Activated naive CD8-positive, alpha-beta T cell (primary cell): ENCODE measurements at regions not wholly inside any gene's neighbourhood (a gene's known extent, or its start where the extent isn't known, plus 50 kb on each side); places are given as distances from the start of the nearest gene placed in this dataset.
"Not testable (repeated sequence)": the region's sequence is repeated elsewhere in the genome, so short reads cannot be mapped to it uniquely, and the experiment has no call there.

Source experiments
- H3K27ac Mint-ChIP-seq: one replicate; pipeline ENCODE4 v1.8.0; 2021; ENCODE audit warnings: mixed read lengths
- H3K27me3 Mint-ChIP-seq: one replicate; pipeline ENCODE4 v1.8.0; 2021; ENCODE audit warnings: mixed read lengths
- H3K36me3 Mint-ChIP-seq: one replicate; pipeline ENCODE4 v1.8.0; 2021; ENCODE audit warnings: mixed read lengths
- H3K4me1 Mint-ChIP-seq: one replicate; pipeline ENCODE4 v1.8.0; 2021; ENCODE audit warnings: low read depth, mixed read lengths
- H3K4me3 Mint-ChIP-seq: one replicate; pipeline ENCODE4 v1.8.0; 2021; ENCODE audit warnings: mild to moderate bottlenecking, mixed read lengths
- H3K9me3 Mint-ChIP-seq: one replicate; pipeline ENCODE4 v1.8.0; 2021; ENCODE audit warnings: low read depth, mixed read lengths

DNA sequence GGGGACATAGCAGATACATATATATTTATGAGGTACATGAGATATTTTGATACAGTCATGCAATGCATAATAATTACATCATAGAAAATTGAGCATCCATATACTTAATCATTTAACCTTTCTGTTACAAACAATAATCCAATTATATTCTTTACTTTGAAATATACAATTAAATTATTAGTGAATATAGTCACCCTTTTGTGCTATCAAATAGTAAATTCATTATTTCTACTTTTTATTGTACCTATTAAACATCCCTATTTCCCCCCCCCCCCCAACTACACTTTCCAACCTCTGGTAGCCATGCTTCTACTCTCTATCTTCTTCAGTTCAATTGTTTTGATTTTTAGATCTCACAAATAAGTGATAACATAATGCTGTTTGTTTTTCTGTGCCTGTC lies 719.1 kb downstream of the ZBBX start:
- no peak overlapping the region for H3K4me3 Mint-ChIP-seq
- no peaks in the 10 kb centered on the region for H3K27me3 Mint-ChIP-seq
- H3K36me3 Mint-ChIP-seq = no peaks in the 10 kb centered on the region
- no peaks in the 10 kb centered on the region for H3K4me1 Mint-ChIP-seq
- no peak overlapping the region for H3K27ac Mint-ChIP-seq
- H3K9me3 Mint-ChIP-seq = peaks cover 32% of the 10 kb centered on the region

DNA sequence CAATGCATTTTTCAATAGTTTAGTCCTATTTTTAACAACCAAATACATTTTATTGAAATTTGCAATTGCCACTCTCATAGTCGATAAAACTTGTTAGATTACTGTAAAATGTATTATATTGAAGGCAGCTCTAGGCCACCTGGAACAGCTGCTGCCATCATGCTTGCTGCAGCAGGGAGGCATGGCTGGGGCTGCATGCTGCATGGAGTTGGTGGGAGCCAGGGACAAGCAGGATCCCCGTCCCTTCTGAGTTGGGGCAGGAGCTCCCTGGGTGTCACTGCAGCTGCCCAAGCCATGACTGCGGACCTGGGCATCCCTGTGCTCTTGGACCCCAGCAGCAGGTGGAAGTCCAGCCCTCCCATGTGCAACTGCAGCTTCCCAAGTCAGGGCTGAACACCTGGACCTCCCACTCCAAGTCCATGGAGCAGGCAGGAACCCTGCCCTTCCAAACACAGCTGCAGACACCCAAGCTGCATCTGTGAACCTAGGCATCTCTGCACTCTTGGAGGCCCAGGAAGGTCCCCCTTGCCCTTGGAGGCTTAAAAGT lies 742.0 kb downstream of the ZBBX start:
- Mint-ChIP-seq H3K4me3 (no peak overlapping the region), H3K27ac (no peak overlapping the region), H3K36me3 (no peaks in the 10 kb centered on the region), H3K4me1 (no peaks in the 10 kb centered on the region), H3K27me3 (no peaks in the 10 kb centered on the region), H3K9me3 (peaks cover 10% of the 10 kb centered on the region)

DNA sequence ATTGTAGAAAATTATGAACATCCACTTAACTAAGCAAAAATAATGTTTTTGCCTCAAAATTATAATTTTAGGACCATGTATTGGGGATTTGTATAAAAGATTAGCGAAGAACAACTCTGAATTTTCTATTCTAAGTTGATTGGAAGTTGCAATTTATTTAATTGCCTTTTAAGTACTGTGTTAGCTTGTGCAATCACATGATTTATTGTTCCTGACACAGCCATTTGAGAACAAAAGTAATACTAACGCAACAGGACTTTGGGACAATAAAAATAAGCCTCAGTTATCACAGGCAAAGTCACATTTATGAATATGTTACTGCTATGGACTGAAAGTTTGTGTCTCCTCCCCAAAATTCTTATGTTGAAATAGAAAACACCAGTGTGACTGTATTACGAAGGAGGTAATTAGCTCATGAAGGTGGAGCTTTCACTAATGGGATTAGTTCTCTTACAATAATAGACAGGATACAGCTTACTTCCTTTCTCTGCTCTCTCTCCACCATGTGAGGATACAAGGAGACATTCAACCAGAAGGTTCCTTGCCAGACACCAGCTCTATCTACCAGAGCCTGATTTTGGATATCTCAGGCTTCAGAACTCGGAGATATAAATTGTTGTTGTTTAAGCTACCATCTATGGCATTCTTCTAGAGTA lies 745.9 kb downstream of the ZBBX start:
- Mint-ChIP-seq H3K27ac (no peak overlapping the region), H3K9me3 (peaks cover 10% of the 10 kb centered on the region), H3K4me3 (no peak overlapping the region), H3K36me3 (no peaks in the 10 kb centered on the region), H3K4me1 (no peaks in the 10 kb centered on the region), H3K27me3 (no peaks in the 10 kb centered on the region)

DNA sequence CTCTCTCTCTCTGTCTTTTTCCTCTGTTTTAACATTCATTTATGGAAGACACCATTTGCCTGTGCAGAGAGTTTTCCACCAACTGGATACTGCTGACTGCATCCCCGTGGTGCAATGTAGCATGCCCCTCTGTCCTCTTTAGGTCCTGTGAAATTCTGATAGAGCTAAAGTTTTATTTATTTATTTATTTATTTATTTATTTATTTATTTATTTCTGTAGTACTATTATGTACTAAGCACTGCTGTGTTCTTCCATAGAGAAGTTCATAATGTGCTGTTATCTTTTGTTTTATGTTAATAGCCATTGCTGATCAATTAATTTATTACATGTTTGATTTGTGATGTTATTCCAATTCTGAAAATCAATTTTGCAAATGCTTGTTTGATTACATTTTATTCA lies 749.9 kb downstream of the ZBBX start:
- Mint-ChIP-seq H3K9me3 (peaks cover 10% of the 10 kb centered on the region), H3K36me3 (no peaks in the 10 kb centered on the region), H3K4me1 (no peaks in the 10 kb centered on the region), H3K4me3 (no peak overlapping the region), H3K27me3 (no peaks in the 10 kb centered on the region), H3K27ac (no peak overlapping the region)

DNA sequence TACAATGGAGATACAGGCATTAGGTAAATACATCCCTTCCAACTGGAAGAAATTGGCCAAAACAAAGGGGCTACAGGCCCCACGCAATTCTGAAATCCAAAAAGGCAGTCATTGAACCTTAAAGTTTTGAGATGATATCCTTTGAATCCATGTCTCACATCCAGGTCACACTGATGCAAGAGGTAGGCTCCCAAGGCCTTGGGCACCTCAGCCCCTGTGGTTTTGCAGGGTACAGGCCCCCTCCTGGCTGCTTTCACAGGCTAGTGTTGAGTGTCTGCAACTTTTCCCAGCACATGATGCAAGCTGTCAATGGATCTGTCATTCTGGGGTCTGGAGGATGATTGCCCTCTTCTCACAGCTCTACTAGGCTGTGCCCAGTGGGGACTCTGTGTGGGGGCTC lies 766.7 kb downstream of the ZBBX start:
- no peak overlapping the region for H3K27ac Mint-ChIP-seq
- H3K4me3 Mint-ChIP-seq = no peak overlapping the region
- no peaks in the 10 kb centered on the region for H3K36me3 Mint-ChIP-seq
- no peaks in the 10 kb centered on the region for H3K9me3 Mint-ChIP-seq
- no peaks in the 10 kb centered on the region for H3K27me3 Mint-ChIP-seq
- no peaks in the 10 kb centered on the region for H3K4me1 Mint-ChIP-seq

DNA sequence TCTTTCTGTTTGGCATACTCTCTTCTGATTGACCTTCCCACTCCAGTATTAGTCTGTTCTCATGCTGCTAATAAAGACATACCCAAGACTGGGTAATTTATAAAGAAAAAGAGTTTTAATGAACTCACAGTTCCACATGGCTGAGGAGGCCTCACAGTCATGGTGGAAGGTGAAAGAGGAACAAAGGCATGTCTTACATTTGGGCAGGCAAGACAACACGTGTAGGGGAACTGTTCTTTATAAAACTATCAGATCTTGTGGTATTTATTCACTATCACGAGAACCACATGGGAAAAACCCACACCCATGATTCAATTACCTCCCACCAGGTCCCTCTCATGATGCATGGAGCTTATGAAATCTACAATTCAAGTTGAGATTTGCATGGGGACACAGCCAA lies 767.3 kb downstream of the ZBBX start:
- not testable (repeated sequence) for H3K9me3 Mint-ChIP-seq, H3K27ac Mint-ChIP-seq, H3K27me3 Mint-ChIP-seq, H3K36me3 Mint-ChIP-seq, H3K4me1 Mint-ChIP-seq, H3K4me3 Mint-ChIP-seq

DNA sequence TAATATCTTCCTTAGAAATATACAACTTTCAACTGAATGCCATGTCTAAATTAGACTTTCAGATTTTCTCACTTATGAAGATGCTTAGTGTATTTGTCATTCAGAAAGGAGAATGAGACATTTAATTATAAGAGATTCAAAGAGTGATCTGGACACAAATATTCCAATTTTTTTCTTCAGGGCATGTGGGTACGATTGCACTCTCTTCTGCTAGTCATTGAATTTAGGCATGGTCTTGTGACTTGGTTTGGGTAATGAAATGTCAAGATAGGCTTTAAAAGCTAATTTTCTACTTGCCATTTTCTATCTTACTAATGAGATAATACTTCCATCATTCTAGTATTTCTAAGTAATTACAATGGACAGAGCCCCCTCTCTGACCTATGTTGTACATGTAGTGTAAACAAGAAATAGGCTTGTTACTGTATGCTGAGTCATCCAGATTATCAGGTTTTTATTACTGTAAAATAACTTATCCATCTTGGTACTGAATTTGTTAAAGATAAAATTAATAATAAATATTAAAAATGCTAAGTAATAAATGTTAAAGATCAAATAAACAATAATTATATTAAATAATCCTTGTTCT lies 770.8 kb upstream of the BCHE start:
- Mint-ChIP-seq H3K36me3 (no peaks in the 10 kb centered on the region), H3K4me1 (no peaks in the 10 kb centered on the region), H3K9me3 (peaks cover 5% of the 10 kb centered on the region), H3K4me3 (no peak overlapping the region), H3K27ac (no peak overlapping the region), H3K27me3 (no peaks in the 10 kb centered on the region)

DNA sequence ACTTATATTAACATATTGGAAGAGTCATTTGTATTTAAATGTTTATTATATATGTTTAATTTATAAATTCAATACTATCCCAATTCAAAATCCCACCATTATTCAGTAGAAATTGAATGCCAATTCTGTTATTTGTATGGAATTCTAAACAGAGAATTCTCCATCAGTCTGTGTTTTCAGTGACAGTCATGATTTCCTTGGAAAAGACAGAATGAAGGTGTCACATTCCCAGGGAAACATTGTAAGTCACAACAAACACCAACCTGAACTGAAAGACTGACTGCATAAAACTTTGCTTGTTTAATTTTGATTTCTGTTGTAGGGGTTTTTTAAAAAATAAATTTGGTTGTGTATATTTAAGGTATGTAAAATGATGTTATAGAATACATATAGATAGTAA lies 769.8 kb upstream of the BCHE start:
- H3K36me3 Mint-ChIP-seq = no peaks in the 10 kb centered on the region
- H3K9me3 Mint-ChIP-seq = peaks cover 5% of the 10 kb centered on the region
- H3K4me3 Mint-ChIP-seq = no peak overlapping the region
- no peak overlapping the region for H3K27ac Mint-ChIP-seq
- no peaks in the 10 kb centered on the region for H3K27me3 Mint-ChIP-seq
- no peaks in the 10 kb centered on the region for H3K4me1 Mint-ChIP-seq

DNA sequence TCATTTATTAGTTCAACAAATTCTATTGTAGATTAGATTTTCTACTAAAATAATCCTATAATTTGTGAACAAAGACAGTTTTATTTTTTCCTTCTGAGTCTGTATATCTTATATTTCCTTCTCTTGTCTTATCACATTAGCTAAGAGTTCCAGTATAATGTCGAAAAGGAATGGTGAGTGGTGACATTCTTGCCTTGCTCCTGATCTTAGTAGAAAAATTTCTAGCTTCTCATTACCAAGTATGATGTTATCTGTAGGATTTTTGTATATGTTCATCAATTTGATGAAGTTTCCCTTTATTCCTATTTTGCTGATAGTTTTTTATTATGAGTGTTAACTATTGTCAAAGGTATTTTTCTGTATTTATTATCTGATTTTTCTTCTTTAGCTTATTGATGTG lies 756.6 kb upstream of the BCHE start:
- Mint-ChIP-seq H3K4me1 (no peaks in the 10 kb centered on the region), H3K27ac (no peak overlapping the region), H3K27me3 (no peaks in the 10 kb centered on the region), H3K9me3 (no peaks in the 10 kb centered on the region), H3K36me3 (no peaks in the 10 kb centered on the region), H3K4me3 (no peak overlapping the region)

DNA sequence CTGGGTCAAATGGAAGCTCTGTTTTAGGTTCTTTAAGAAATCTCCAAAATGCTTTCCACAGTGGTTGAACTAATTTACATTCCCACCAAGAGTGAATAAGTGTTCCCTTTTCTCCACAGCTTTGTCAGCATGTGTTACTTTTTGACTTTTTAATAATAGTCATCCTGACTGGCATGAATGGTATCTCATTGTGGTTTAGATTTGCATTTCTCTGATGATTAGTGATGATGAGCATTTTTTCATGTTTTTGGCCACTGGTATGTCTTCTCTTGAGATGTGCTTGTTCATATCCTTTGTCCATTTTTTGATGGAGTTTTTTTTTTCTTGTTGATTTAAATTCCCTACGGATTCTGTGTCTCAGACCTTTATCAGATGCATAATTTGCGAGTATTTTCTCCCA lies 745.0 kb upstream of the BCHE start:
- H3K9me3 Mint-ChIP-seq = peaks cover 4% of the 10 kb centered on the region

DNA sequence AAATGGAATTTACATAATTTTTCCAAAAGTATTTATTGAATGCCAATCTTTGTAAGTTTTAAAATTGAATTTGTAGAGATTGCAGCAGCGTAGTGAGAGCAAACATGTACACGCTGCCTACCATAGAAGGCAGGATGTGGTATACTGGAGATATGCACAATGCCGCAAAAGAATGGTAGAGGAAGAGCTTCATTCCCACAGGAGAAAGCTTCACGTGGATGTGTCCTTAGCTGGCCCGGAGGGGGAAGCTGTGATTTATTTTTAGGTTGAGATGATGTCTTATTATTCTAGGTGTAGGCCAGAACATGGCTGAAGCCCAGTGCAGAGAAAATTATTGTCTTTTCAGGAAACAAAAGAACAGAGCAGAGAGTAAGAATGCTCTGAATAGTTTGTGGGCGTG lies 743.3 kb upstream of the BCHE start:
- H3K27me3 Mint-ChIP-seq = no peaks in the 10 kb centered on the region
- H3K4me1 Mint-ChIP-seq = no peaks in the 10 kb centered on the region
- H3K9me3 Mint-ChIP-seq = peaks cover 4% of the 10 kb centered on the region
- H3K27ac Mint-ChIP-seq = no peak overlapping the region
- H3K4me3 Mint-ChIP-seq = no peak overlapping the region
- no peaks in the 10 kb centered on the region for H3K36me3 Mint-ChIP-seq

More for the DNA sequence above, 745.0 kb upstream of the BCHE start:
- Mint-ChIP-seq H3K4me3 (no peak overlapping the region), H3K27me3 (no peaks in the 10 kb centered on the region), H3K27ac (no peak overlapping the region), H3K4me1 (no peaks in the 10 kb centered on the region), H3K36me3 (no peaks in the 10 kb centered on the region)

DNA sequence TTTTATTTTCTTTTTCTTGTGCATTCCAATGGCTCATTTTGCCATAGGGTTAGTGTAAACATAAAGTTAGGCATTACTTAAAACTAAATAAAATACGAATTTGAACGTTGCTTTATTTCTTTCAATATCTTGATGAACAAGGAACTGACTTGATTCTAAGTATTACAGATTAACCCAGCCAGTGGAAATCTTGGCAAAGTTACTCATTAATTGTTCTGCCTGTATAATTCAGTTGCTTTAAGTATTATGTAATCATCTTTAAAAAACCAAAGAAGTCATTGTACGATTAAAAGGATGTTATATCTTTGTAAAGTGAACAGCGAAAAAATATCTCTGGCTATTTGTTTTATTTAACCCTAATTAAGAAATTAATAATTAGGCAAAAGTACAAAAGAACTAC lies 737.9 kb upstream of the BCHE start:
- H3K9me3 Mint-ChIP-seq = peaks cover 9% of the 10 kb centered on the region

DNA sequence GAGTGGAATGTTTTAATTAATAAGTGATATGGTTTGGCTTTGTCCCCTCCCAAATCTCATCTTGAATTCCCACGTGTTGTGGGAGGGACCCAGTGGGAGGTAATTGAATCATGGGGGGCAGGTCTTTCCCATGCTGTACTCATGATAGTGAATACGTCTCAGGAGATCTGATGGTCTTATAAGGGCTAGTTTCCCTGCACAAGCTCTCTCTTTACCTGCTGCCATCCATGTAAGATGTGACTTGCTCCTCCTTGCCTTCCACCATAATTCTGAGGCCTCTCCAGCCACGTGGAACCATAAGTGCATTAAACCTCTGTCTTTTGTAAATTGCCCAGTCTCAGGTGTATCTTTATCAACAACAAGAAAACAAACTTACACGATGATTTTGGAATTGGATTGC lies 734.5 kb upstream of the BCHE start:
- H3K27ac Mint-ChIP-seq, H3K27me3 Mint-ChIP-seq, H3K4me1 Mint-ChIP-seq, H3K4me3 Mint-ChIP-seq, H3K36me3 Mint-ChIP-seq: not testable (repeated sequence)
- H3K9me3 Mint-ChIP-seq = peaks cover 11% of the 10 kb centered on the region

More for the DNA sequence above, 737.9 kb upstream of the BCHE start:
- H3K36me3 Mint-ChIP-seq = no peaks in the 10 kb centered on the region
- H3K4me3 Mint-ChIP-seq = no peak overlapping the region
- H3K27ac Mint-ChIP-seq = no peak overlapping the region
- H3K4me1 Mint-ChIP-seq = no peaks in the 10 kb centered on the region
- H3K27me3 Mint-ChIP-seq = no peaks in the 10 kb centered on the region

DNA sequence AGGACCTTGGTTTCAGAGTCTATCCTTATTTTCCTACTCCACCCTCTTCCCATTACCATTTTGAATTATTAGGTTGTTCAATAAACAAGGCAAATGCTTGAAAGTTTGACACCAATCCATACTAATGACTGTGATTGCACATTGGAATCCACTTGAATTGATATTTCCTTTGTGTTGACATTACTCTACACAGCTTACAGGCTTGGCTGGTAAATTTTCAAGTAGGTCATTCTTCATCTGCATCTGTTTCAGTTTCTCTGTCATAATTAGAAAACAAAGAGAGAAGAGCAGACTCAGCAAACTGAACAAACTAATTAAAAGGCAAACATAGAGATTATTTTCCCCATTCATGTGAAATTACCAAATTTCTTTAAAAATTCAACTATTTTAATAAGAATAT lies 732.9 kb upstream of the BCHE start:
- H3K4me1 Mint-ChIP-seq = no peaks in the 10 kb centered on the region
- H3K27ac Mint-ChIP-seq = no peak overlapping the region
- H3K36me3 Mint-ChIP-seq = no peaks in the 10 kb centered on the region
- no peaks in the 10 kb centered on the region for H3K27me3 Mint-ChIP-seq
- peaks cover 11% of the 10 kb centered on the region for H3K9me3 Mint-ChIP-seq
- no peak overlapping the region for H3K4me3 Mint-ChIP-seq

DNA sequence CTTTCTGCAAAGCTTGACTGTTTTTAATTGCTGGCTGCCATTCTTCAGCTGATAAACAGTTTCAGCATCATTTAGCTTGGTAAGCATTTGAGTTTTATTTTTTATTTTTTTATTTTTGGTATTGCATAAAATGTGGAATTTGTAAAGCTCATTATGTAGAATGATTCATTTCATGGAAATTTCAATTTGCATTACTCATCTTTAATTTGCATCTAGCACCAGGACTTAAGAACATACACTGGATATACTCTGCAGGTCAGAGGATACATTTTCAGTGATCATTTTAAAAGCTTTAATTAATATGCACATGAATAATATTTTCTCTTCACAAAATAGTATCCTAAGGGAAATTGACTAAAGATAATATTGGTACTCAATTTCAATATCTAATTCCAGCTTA lies 732.4 kb upstream of the BCHE start:
- H3K9me3 Mint-ChIP-seq = peaks cover 11% of the 10 kb centered on the region
- no peaks in the 10 kb centered on the region for H3K36me3 Mint-ChIP-seq
- no peak overlapping the region for H3K4me3 Mint-ChIP-seq
- no peaks in the 10 kb centered on the region for H3K4me1 Mint-ChIP-seq
- no peak overlapping the region for H3K27ac Mint-ChIP-seq
- H3K27me3 Mint-ChIP-seq = no peaks in the 10 kb centered on the region

DNA sequence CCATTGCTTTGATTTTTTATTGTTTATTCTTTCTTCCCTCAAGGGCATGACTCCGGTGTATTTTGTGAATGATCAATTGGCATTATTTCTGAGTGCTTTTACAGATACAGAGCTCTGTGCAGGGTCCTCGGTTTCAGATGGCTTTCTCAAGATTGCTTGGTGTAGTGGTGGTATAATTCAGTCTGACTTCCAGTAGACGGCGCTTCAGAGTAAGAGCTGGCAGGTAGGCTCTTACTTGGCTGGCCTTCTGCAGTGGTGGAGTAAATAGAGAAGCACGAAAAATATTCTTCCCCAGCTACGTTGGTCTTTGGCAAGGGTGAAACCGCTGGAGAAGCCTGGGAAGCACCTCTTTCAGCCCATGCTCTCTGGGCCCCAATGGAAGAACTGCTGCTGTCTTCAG lies 723.0 kb upstream of the BCHE start:
- Mint-ChIP-seq H3K27me3 (no peaks in the 10 kb centered on the region), H3K36me3 (no peaks in the 10 kb centered on the region), H3K4me1 (no peaks in the 10 kb centered on the region), H3K4me3 (no peak overlapping the region), H3K27ac (no peak overlapping the region), H3K9me3 (peaks cover 28% of the 10 kb centered on the region)
